ENCODE measurements at regions not wholly inside any gene's neighbourhood (a gene's known extent, or its start where the extent isn't known, plus 50 kb on each side); places are given as distances from the start of the nearest gene placed in this dataset.

DNA sequence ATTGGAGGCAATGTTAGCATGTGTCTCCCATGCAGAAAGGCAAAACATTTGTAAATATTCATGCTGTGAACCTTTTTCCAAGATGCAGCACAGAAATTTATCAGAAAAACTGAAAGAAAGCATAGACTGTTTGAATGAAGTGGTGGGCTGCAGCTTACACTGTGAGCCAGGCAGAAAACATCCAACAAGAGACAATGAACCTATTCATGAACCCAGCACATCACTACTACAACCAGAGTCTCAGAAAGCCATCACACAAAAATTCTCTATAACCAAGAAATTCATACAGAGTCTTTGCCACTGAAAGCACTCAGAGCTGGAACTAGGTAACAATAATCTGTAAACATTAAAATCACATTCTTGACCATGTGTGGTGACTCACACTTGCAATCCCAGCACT is 448.9 kb downstream of the UQCRFS1 start:
- Histone ChIP-seq H3K79me2 (ENCODE audit: insufficient read depth, low read length) (no peaks in the 10 kb centered on the region), H3K4me2 (ENCODE audit: insufficient read depth, low read length) (no peak overlapping the region), H3K27me3 (ENCODE audit: insufficient read depth, low read length) (no peaks in the 10 kb centered on the region), H3K4me3 (ENCODE audit: insufficient read depth, low read length) (no peak overlapping the region), H3K36me3 (ENCODE audit: insufficient read depth, low read length) (no peaks in the 10 kb centered on the region), H2AFZ (ENCODE audit: low read length) (no peak overlapping the region), H3K27ac (ENCODE audit: low read depth, low read length) (no peak overlapping the region), H4K20me1 (ENCODE audit: insufficient read depth, low read length) (no peaks in the 10 kb centered on the region), H3K4me1 (ENCODE audit: insufficient read depth, low read length) (no peaks in the 10 kb centered on the region), H3K9me3 (ENCODE audit: low read depth, low read length) (peaks cover 3% of the 10 kb centered on the region)
- DNase-seq (ENCODE audit: insufficient read length, low spot score, missing footprints): no peak
- TF ChIP-seq, protein P1, sequence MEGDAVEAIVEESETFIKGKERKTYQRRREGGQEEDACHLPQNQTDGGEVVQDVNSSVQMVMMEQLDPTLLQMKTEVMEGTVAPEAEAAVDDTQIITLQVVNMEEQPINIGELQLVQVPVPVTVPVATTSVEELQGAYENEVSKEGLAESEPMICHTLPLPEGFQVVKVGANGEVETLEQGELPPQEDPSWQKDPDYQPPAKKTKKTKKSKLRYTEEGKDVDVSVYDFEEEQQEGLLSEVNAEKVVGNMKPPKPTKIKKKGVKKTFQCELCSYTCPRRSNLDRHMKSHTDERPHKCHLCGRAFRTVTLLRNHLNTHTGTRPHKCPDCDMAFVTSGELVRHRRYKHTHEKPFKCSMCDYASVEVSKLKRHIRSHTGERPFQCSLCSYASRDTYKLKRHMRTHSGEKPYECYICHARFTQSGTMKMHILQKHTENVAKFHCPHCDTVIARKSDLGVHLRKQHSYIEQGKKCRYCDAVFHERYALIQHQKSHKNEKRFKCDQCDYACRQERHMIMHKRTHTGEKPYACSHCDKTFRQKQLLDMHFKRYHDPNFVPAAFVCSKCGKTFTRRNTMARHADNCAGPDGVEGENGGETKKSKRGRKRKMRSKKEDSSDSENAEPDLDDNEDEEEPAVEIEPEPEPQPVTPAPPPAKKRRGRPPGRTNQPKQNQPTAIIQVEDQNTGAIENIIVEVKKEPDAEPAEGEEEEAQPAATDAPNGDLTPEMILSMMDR (IDR thresholded peaks at IDR 0.05; ENCODE audit: extremely low read depth, low read depth, low read length): no peak

DNA sequence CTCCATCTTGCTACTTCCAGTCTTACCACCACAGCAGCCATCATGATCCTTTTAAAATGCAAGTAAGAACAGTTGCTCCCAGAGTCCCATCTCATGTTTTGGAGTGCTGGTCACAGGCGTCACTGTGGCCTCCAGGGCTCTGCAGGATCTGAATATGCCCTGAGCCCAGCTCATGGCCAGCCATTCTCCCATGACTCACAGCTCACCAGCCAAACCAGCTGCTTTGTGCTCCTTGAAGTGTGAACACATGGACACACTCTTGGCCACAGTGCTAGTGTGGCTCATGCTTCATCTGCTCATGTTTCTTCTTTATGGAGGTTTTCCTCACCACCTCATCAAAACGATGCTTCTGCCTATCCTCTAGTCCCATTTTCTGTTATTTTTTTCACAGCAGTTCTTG is 466.5 kb downstream of the UQCRFS1 start:
- Histone ChIP-seq H3K9me3 (ENCODE audit: low read depth, low read length) (no peaks in the 10 kb centered on the region), H3K4me2 (ENCODE audit: insufficient read depth, low read length) (no peak overlapping the region), H3K4me1 (ENCODE audit: insufficient read depth, low read length) (no peaks in the 10 kb centered on the region), H3K4me3 (ENCODE audit: insufficient read depth, low read length) (no peak overlapping the region), H3K79me2 (ENCODE audit: insufficient read depth, low read length) (no peaks in the 10 kb centered on the region), H3K27me3 (ENCODE audit: insufficient read depth, low read length) (no peaks in the 10 kb centered on the region), H3K36me3 (ENCODE audit: insufficient read depth, low read length) (no peaks in the 10 kb centered on the region), H2AFZ (ENCODE audit: low read length) (no peak overlapping the region), H4K20me1 (ENCODE audit: insufficient read depth, low read length) (no peaks in the 10 kb centered on the region), H3K27ac (ENCODE audit: low read depth, low read length) (no peak overlapping the region)
- DNase-seq (ENCODE audit: insufficient read length, low spot score, missing footprints): no peak
- TF ChIP-seq, protein P1 (IDR thresholded peaks at IDR 0.05; ENCODE audit: extremely low read depth, low read depth, low read length): no peak

DNA sequence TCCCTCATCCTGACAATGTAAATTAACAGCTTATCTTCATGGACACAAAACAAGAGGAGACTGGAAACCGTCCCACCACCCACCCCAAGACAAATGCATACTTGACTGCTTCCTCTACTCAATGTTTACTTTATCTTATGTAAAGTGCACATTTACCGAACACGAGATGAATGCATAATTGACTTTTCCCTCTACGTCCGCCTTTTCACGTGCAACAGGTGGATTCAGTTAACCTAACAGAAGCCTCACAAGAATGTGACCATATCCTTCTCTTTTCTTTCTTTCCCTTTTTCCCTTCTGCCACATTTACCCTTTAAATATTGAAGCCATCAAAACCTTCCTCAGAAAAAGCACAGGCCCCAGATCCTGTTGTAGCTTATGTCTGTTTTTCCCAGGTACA is 468.0 kb downstream of the UQCRFS1 start:
- H3K4me1 ChIP-seq (ENCODE audit: insufficient read depth, low read length): no peaks in the 10 kb centered on the region
- no peak overlapping the region for H3K4me3 ChIP-seq (ENCODE audit: insufficient read depth, low read length)
- no peaks in the 10 kb centered on the region for H4K20me1 ChIP-seq (ENCODE audit: insufficient read depth, low read length)
- DNase-seq (ENCODE audit: insufficient read length, low spot score, missing footprints): no peak
- H3K79me2 ChIP-seq (ENCODE audit: insufficient read depth, low read length): no peaks in the 10 kb centered on the region
- TF ChIP-seq, protein P1 (IDR thresholded peaks at IDR 0.05; ENCODE audit: extremely low read depth, low read depth, low read length): no peak
- H3K9me3 ChIP-seq (ENCODE audit: low read depth, low read length): no peaks in the 10 kb centered on the region
- no peak overlapping the region for H2AFZ ChIP-seq (ENCODE audit: low read length)
- H3K4me2 ChIP-seq (ENCODE audit: insufficient read depth, low read length): no peak overlapping the region
- no peaks in the 10 kb centered on the region for H3K36me3 ChIP-seq (ENCODE audit: insufficient read depth, low read length)
- H3K27ac ChIP-seq (ENCODE audit: low read depth, low read length): no peak overlapping the region
- H3K27me3 ChIP-seq (ENCODE audit: insufficient read depth, low read length): no peaks in the 10 kb centered on the region

DNA sequence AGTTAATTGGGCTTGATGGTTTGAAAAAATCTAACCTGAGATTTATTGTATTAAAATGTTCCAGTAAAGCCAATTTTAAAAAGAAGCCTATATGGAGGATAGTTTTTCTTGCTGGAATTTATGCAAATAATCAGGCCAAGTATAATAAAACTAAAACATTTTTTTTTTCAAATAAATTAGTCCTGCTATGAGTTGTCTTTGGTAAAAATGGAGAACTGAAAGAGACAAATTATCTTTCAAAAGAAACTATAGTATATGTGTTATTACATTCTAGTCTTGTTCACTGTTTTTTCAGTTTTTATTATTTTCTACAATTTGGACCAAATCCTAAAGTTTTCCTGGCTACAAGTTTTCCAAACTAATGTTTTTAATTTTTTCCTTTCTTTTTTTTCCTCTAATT is 468.9 kb downstream of the UQCRFS1 start:
- Histone ChIP-seq H3K4me3 (ENCODE audit: insufficient read depth, low read length) (no peak overlapping the region), H3K79me2 (ENCODE audit: insufficient read depth, low read length) (no peaks in the 10 kb centered on the region), H3K4me1 (ENCODE audit: insufficient read depth, low read length) (no peaks in the 10 kb centered on the region), H3K9me3 (ENCODE audit: low read depth, low read length) (no peaks in the 10 kb centered on the region), H2AFZ (ENCODE audit: low read length) (no peak overlapping the region), H3K27me3 (ENCODE audit: insufficient read depth, low read length) (no peaks in the 10 kb centered on the region), H3K27ac (ENCODE audit: low read depth, low read length) (no peak overlapping the region), H4K20me1 (ENCODE audit: insufficient read depth, low read length) (no peaks in the 10 kb centered on the region), H3K4me2 (ENCODE audit: insufficient read depth, low read length) (no peak overlapping the region), H3K36me3 (ENCODE audit: insufficient read depth, low read length) (no peaks in the 10 kb centered on the region)
- DNase-seq (ENCODE audit: insufficient read length, low spot score, missing footprints): no peak
- TF ChIP-seq, protein P1 (IDR thresholded peaks at IDR 0.05; ENCODE audit: extremely low read depth, low read depth, low read length): no peak

Data from osteoblast (primary cell).